HL-60 (cell line): ENCODE measurements at regions not wholly inside any gene's neighbourhood (a gene's known extent, or its start where the extent isn't known, plus 50 kb on each side); places are given as distances from the start of the nearest gene placed in this dataset.

Experiments
- DNase-seq, 2 experiments: peaks; one replicate each; pipeline ENCODE4 v3.0.0-alpha.2; 2010 to 2020; ENCODE audit warnings: low read depth in 1 of 2, low spot score in 1 of 2
- H3K27ac ChIP-seq: fragments of 250-450 bp; sonication (Bioruptor Pico); replicated peaks from 2 replicates; pipeline ENCODE4 v1.5.1; 2020; ENCODE audit warnings: mild to moderate bottlenecking, moderate library complexity
- H3K27me3 ChIP-seq: fragments of 250-450 bp; sonication (Bioruptor Pico); 2 replicates; pipeline ENCODE4 v1.5.1; 2021; ENCODE audit warnings: mild to moderate bottlenecking, moderate library complexity; ENCODE audit not compliant: insufficient read depth, poor library complexity, severe bottlenecking
- H3K4me3 ChIP-seq: replicated peaks from 2 replicates; pipeline ENCODE4 v1.5.1; 2011; ENCODE audit warnings: mild to moderate bottlenecking, control low read depth, low read length; ENCODE audit not compliant: insufficient read depth
- GABPA ChIP-seq: IDR thresholded peaks from 2 replicates; pipeline ENCODE4 v1.6.1; 2012; ENCODE audit warnings: low read depth
- POLR2AphosphoS5 ChIP-seq: IDR thresholded peaks from 2 replicates; pipeline ENCODE4 v1.6.1; 2012; ENCODE audit warnings: low read depth
- SPI1 ChIP-seq: IDR thresholded peaks from 2 replicates; pipeline ENCODE4 v1.6.1; 2012; ENCODE audit warnings: low read depth, mild to moderate bottlenecking, borderline replicate concordance
- TF ChIP-seq, protein P1 (sequence below): IDR thresholded peaks from 2 replicates; pipeline ENCODE4 v1.6.1; 2012; ENCODE audit warnings: low read depth; ENCODE audit not compliant: insufficient replicate concordance
- TF ChIP-seq, protein P2 (sequence below): IDR thresholded peaks from one replicate; pipeline ENCODE4 v1.5.1; 2011; ENCODE audit warnings: low read length, control low read depth, inconsistent platforms; ENCODE audit not compliant: insufficient read depth

DNA sequence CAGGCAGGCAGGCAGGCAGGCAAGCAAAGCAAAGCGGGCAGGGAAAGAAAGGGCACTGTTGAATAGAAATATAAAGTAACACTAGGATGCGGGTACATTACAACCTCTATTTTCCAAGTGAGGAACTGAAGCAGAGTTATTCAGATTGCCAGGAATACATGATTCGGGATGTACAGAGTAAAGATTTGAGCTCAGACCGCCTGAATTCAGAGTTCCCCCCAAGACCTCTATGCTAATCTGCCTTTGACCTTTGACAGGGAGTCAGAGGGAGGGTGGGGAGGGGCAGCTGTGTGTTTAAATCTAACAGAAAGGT lies 271.9 kb upstream of the SMIM31 start:
- no peak for DNase-seq
- no peak overlapping the region for H3K4me3 ChIP-seq
- no peak overlapping the region for H3K27ac ChIP-seq
- no peak for TF ChIP-seq GABPA
- H3K27me3 ChIP-seq, result no peaks in the 10 kb centered on the region

DNA sequence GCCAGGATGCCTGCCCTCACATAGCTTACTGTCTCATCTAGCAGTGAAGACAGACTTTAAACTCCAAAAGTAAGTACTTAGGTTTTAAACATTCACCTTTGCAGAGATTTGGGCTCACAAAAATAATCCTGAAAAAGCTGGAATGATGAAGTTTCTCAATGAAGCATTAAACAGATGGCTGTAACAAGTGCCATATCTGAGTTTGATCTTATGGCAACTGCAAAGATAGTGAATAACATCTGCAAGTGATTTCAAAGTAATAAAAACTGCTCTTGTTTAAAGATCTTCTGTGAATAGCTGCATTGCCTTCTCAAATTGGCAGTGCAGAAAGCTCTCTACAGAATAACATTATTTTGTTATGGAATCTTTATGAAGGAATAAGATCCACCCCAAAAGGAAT lies 271.2 kb upstream of the SMIM31 start:
- Histone ChIP-seq H3K4me3 (no peak overlapping the region), H3K27me3 (no peaks in the 10 kb centered on the region), H3K27ac (no peak overlapping the region)
- TF ChIP-seq SPI1 (no peak), POLR2AphosphoS5 (no peak), GABPA (no peak)
- TF ChIP-seq, protein P1, sequence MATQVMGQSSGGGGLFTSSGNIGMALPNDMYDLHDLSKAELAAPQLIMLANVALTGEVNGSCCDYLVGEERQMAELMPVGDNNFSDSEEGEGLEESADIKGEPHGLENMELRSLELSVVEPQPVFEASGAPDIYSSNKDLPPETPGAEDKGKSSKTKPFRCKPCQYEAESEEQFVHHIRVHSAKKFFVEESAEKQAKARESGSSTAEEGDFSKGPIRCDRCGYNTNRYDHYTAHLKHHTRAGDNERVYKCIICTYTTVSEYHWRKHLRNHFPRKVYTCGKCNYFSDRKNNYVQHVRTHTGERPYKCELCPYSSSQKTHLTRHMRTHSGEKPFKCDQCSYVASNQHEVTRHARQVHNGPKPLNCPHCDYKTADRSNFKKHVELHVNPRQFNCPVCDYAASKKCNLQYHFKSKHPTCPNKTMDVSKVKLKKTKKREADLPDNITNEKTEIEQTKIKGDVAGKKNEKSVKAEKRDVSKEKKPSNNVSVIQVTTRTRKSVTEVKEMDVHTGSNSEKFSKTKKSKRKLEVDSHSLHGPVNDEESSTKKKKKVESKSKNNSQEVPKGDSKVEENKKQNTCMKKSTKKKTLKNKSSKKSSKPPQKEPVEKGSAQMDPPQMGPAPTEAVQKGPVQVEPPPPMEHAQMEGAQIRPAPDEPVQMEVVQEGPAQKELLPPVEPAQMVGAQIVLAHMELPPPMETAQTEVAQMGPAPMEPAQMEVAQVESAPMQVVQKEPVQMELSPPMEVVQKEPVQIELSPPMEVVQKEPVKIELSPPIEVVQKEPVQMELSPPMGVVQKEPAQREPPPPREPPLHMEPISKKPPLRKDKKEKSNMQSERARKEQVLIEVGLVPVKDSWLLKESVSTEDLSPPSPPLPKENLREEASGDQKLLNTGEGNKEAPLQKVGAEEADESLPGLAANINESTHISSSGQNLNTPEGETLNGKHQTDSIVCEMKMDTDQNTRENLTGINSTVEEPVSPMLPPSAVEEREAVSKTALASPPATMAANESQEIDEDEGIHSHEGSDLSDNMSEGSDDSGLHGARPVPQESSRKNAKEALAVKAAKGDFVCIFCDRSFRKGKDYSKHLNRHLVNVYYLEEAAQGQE, result no peak
- TF ChIP-seq, protein P2, sequence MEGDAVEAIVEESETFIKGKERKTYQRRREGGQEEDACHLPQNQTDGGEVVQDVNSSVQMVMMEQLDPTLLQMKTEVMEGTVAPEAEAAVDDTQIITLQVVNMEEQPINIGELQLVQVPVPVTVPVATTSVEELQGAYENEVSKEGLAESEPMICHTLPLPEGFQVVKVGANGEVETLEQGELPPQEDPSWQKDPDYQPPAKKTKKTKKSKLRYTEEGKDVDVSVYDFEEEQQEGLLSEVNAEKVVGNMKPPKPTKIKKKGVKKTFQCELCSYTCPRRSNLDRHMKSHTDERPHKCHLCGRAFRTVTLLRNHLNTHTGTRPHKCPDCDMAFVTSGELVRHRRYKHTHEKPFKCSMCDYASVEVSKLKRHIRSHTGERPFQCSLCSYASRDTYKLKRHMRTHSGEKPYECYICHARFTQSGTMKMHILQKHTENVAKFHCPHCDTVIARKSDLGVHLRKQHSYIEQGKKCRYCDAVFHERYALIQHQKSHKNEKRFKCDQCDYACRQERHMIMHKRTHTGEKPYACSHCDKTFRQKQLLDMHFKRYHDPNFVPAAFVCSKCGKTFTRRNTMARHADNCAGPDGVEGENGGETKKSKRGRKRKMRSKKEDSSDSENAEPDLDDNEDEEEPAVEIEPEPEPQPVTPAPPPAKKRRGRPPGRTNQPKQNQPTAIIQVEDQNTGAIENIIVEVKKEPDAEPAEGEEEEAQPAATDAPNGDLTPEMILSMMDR, result no peak
- no peak for DNase-seq

DNA sequence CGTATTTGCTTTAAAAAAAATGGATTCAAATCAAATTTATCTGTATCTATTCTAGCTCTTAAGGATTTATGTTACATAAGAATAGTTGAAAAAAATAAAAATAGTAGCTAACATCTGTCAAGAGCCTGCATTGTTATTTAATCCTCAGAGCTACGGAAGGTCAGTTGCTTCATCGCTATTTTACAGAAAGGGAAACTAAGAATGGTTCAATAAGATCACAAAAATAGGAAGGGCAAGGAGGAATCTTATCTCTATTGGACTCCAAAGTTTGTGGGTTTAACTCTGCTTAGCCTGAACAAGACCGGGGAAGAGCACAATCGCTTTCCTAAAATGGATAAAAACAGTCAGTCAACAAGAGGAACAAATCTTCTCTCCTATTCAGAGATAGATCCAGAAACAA lies 270.2 kb upstream of the SMIM31 start:
- no peak for DNase-seq
- TF ChIP-seq, protein P2, result no peak
- no peak for TF ChIP-seq POLR2AphosphoS5
- TF ChIP-seq, protein P1, result no peak
- TF ChIP-seq SPI1, result no peak
- TF ChIP-seq GABPA, result no peak
- Histone ChIP-seq H3K4me3 (no peak overlapping the region), H3K27ac (no peak overlapping the region), H3K27me3 (no peaks in the 10 kb centered on the region)

DNA sequence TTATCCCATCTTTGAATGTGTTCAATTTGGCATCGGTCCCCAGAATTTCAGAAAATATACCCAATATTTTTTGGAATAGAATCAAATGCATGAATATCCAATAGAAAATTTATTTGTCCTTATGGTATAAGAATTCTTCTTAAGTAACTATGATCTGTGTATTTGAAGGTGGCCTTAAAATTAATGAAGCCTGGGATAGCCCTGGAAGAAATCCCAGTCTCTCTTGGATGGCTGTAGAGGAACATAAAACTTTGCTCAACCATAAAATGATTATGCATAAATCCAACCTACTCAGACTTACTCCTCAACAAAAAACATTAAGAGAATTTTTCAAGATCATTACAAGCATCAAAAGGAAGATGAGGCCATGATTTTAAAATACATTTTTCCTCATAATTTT lies 269.4 kb upstream of the SMIM31 start:
- no peak for TF ChIP-seq GABPA
- TF ChIP-seq, protein P2, result no peak
- TF ChIP-seq, protein P1, result no peak
- no peak for TF ChIP-seq POLR2AphosphoS5
- no peak for TF ChIP-seq SPI1
- DNase-seq, result no peak
- H3K27me3 ChIP-seq, result no peaks in the 10 kb centered on the region
- no peak overlapping the region for H3K4me3 ChIP-seq
- no peak overlapping the region for H3K27ac ChIP-seq
